ENCODE measurements at regions not wholly inside any gene's neighbourhood (a gene's known extent, or its start where the extent isn't known, plus 50 kb on each side); places are given as distances from the start of the nearest gene placed in this dataset.
"Not testable (repeated sequence)": the region's sequence is repeated elsewhere in the genome, so short reads cannot be mapped to it uniquely, and the experiment has no call there.

GRCh38 chr17:54372069-54372749, 528.4 kb upstream of the TOM1L1 start:
- H3K4me3 Mint-ChIP-seq: no peak overlapping the region
- no peak for DNase-seq (ENCODE audit: low spot score)

GRCh38 chr17:54373970-54374369, 526.7 kb upstream of the TOM1L1 start:
- no peaks in the 10 kb centered on the region for H3K27me3 Mint-ChIP-seq (ENCODE audit: low read depth)
- no peak overlapping the region for H3K4me3 Mint-ChIP-seq
- no peak overlapping the region for H3K27ac Mint-ChIP-seq
- H3K36me3 Mint-ChIP-seq (ENCODE audit: low read depth): no peaks in the 10 kb centered on the region
- DNase-seq (ENCODE audit: low spot score): no peak
- peaks cover 16% of the 10 kb centered on the region for H3K9me3 Mint-ChIP-seq
- H3K4me1 Mint-ChIP-seq (ENCODE audit: low read depth): no peaks in the 10 kb centered on the region

More at GRCh38 chr17:54372069-54372749, 528.4 kb upstream of the TOM1L1 start:
- Mint-ChIP-seq H3K4me1 (ENCODE audit: low read depth) (no peaks in the 10 kb centered on the region), H3K27me3 (ENCODE audit: low read depth) (no peaks in the 10 kb centered on the region), H3K27ac (no peak overlapping the region), H3K9me3 (peaks cover 7% of the 10 kb centered on the region), H3K36me3 (ENCODE audit: low read depth) (no peaks in the 10 kb centered on the region)

- not testable (repeated sequence) for H3K27me3 Mint-ChIP-seq (ENCODE audit: low read depth); DNase-seq (ENCODE audit: low spot score); H3K36me3 Mint-ChIP-seq (ENCODE audit: low read depth); H3K4me3 Mint-ChIP-seq; H3K4me1 Mint-ChIP-seq (ENCODE audit: low read depth); H3K27ac Mint-ChIP-seq
- peaks cover 22% of the 10 kb centered on the region for H3K9me3 Mint-ChIP-seq
Measured at GRCh38 chr17:54376409-54376808, 524.2 kb upstream of the TOM1L1 start.

- Mint-ChIP-seq H3K9me3 (peaks cover 36% of the 10 kb centered on the region), H3K36me3 (ENCODE audit: low read depth) (no peaks in the 10 kb centered on the region), H3K27me3 (ENCODE audit: low read depth) (no peaks in the 10 kb centered on the region), H3K27ac (no peak overlapping the region), H3K4me1 (ENCODE audit: low read depth) (no peaks in the 10 kb centered on the region), H3K4me3 (no peak overlapping the region)
- no peak for DNase-seq (ENCODE audit: low spot score)
Measured at GRCh38 chr17:54381482-54381881, 519.2 kb upstream of the TOM1L1 start.

GRCh38 chr17:54404259-54404658, 496.4 kb upstream of the TOM1L1 start:
- Mint-ChIP-seq H3K4me1 (ENCODE audit: low read depth) (no peaks in the 10 kb centered on the region), H3K27ac (no peak overlapping the region), H3K27me3 (ENCODE audit: low read depth) (no peaks in the 10 kb centered on the region), H3K4me3 (no peak overlapping the region), H3K36me3 (ENCODE audit: low read depth) (no peaks in the 10 kb centered on the region), H3K9me3 (peaks cover 36% of the 10 kb centered on the region)
- DNase-seq (ENCODE audit: low spot score): no peak

- Mint-ChIP-seq H3K4me3 (no peak overlapping the region), H3K27ac (no peak overlapping the region)
- no peak for DNase-seq (ENCODE audit: low spot score)
Measured at GRCh38 chr17:54405826-54406225, 494.8 kb upstream of the TOM1L1 start.

GRCh38 chr17:54408731-54409130, 491.9 kb upstream of the TOM1L1 start:
- no peaks in the 10 kb centered on the region for H3K27me3 Mint-ChIP-seq (ENCODE audit: low read depth)
- no peak overlapping the region for H3K4me3 Mint-ChIP-seq
- no peak overlapping the region for H3K27ac Mint-ChIP-seq
- H3K9me3 Mint-ChIP-seq: peaks cover 31% of the 10 kb centered on the region
- no peak for DNase-seq (ENCODE audit: low spot score)
- no peaks in the 10 kb centered on the region for H3K36me3 Mint-ChIP-seq (ENCODE audit: low read depth)
- H3K4me1 Mint-ChIP-seq (ENCODE audit: low read depth): no peaks in the 10 kb centered on the region

More at GRCh38 chr17:54405826-54406225, 494.8 kb upstream of the TOM1L1 start:
- Mint-ChIP-seq H3K27me3 (ENCODE audit: low read depth) (no peaks in the 10 kb centered on the region), H3K9me3 (peaks cover 37% of the 10 kb centered on the region), H3K36me3 (ENCODE audit: low read depth) (no peaks in the 10 kb centered on the region), H3K4me1 (ENCODE audit: low read depth) (no peaks in the 10 kb centered on the region)

GRCh38 chr17:54418467-54418866, 482.2 kb upstream of the TOM1L1 start:
- Mint-ChIP-seq H3K4me1 (ENCODE audit: low read depth) (no peaks in the 10 kb centered on the region), H3K27ac (no peak overlapping the region), H3K4me3 (no peak overlapping the region), H3K36me3 (ENCODE audit: low read depth) (no peaks in the 10 kb centered on the region), H3K27me3 (ENCODE audit: low read depth) (no peaks in the 10 kb centered on the region), H3K9me3 (peaks cover 37% of the 10 kb centered on the region)
- DNase-seq (ENCODE audit: low spot score): no peak

- no peaks in the 10 kb centered on the region for H3K36me3 Mint-ChIP-seq (ENCODE audit: low read depth)
- H3K27me3 Mint-ChIP-seq (ENCODE audit: low read depth): no peaks in the 10 kb centered on the region
- no peaks in the 10 kb centered on the region for H3K4me1 Mint-ChIP-seq (ENCODE audit: low read depth)
- no peak overlapping the region for H3K27ac Mint-ChIP-seq
- DNase-seq (ENCODE audit: low spot score): no peak
- H3K4me3 Mint-ChIP-seq: no peak overlapping the region
- peaks cover 21% of the 10 kb centered on the region for H3K9me3 Mint-ChIP-seq
Measured at GRCh38 chr17:54425671-54426070, 475.0 kb upstream of the TOM1L1 start.

- Mint-ChIP-seq H3K4me1 (ENCODE audit: low read depth) (no peaks in the 10 kb centered on the region), H3K27me3 (ENCODE audit: low read depth) (no peaks in the 10 kb centered on the region), H3K4me3 (no peak overlapping the region), H3K36me3 (ENCODE audit: low read depth) (no peaks in the 10 kb centered on the region), H3K27ac (no peak overlapping the region), H3K9me3 (peaks cover 16% of the 10 kb centered on the region)
- no peak for DNase-seq (ENCODE audit: low spot score)
Measured at GRCh38 chr17:54426296-54426886, 474.3 kb upstream of the TOM1L1 start.

GRCh38 chr17:54435966-54436365, 464.7 kb upstream of the TOM1L1 start:
- Mint-ChIP-seq H3K4me3 (no peak overlapping the region), H3K9me3 (peaks cover 24% of the 10 kb centered on the region), H3K27ac (no peak overlapping the region), H3K27me3 (ENCODE audit: low read depth) (no peaks in the 10 kb centered on the region), H3K4me1 (ENCODE audit: low read depth) (no peaks in the 10 kb centered on the region), H3K36me3 (ENCODE audit: low read depth) (no peaks in the 10 kb centered on the region)
- DNase-seq (ENCODE audit: low spot score): no peak

GRCh38 chr17:54439816-54440215, 460.8 kb upstream of the TOM1L1 start:
- Mint-ChIP-seq H3K27ac (no peak overlapping the region), H3K4me3 (no peak overlapping the region), H3K9me3 (peaks cover 29% of the 10 kb centered on the region), H3K36me3 (ENCODE audit: low read depth) (no peaks in the 10 kb centered on the region), H3K4me1 (ENCODE audit: low read depth) (no peaks in the 10 kb centered on the region), H3K27me3 (ENCODE audit: low read depth) (no peaks in the 10 kb centered on the region)
- DNase-seq (ENCODE audit: low spot score): no peak

- Mint-ChIP-seq H3K4me1 (ENCODE audit: low read depth) (no peaks in the 10 kb centered on the region), H3K9me3 (peaks cover 31% of the 10 kb centered on the region), H3K27ac (no peak overlapping the region), H3K4me3 (no peak overlapping the region), H3K27me3 (ENCODE audit: low read depth) (no peaks in the 10 kb centered on the region), H3K36me3 (ENCODE audit: low read depth) (no peaks in the 10 kb centered on the region)
- no peak for DNase-seq (ENCODE audit: low spot score)
Measured at GRCh38 chr17:54451051-54451450, 449.6 kb upstream of the TOM1L1 start.

GRCh38 chr17:54452666-54453348, 447.8 kb upstream of the TOM1L1 start:
- Mint-ChIP-seq H3K9me3 (peaks cover 45% of the 10 kb centered on the region), H3K4me3 (no peak overlapping the region), H3K27ac (no peak overlapping the region), H3K4me1 (ENCODE audit: low read depth) (no peaks in the 10 kb centered on the region), H3K27me3 (ENCODE audit: low read depth) (no peaks in the 10 kb centered on the region), H3K36me3 (ENCODE audit: low read depth) (no peaks in the 10 kb centered on the region)
- no peak for DNase-seq (ENCODE audit: low spot score)
